Esophagus muscularis mucosa (tissue), 4 donors: ENCODE measurements at regions not wholly inside any gene's neighbourhood (a gene's known extent, or its start where the extent isn't known, plus 50 kb on each side); places are given as distances from the start of the nearest gene placed in this dataset.

Source experiments
- DNase-seq: peaks from one replicate; pipeline ENCODE4 v3.0.0-alpha.2; 2017; ENCODE audit errors: extremely low spot score
- H3K27ac ChIP-seq, 4 donors: fragments of 200-600 bp; sonication (generic); replicated peaks in 1 of 4; 1 replicate in 3 of 4; 2 replicates in 1 of 4; pipeline ENCODE4 v1.5.1; 2016 to 2019; ENCODE audit warnings: mild to moderate bottlenecking in 1 of 4
- H3K27me3 ChIP-seq, 4 donors: fragments of 200-600 bp; sonication (generic); one replicate each; pipeline versions ENCODE4 v1.5.1 to v1.6.0; 2016 to 2019
- H3K36me3 ChIP-seq, 4 donors: fragments of 200-600 bp; sonication (generic); one replicate each; pipeline ENCODE4 v1.5.1; 2016 to 2019
- H3K4me1 ChIP-seq, 4 donors: fragments of 200-600 bp; sonication (generic); one replicate each; pipeline ENCODE4 v1.5.1; 2016 to 2019
- H3K4me3 ChIP-seq, 4 donors: fragments of 200-600 bp; sonication (generic); 1 replicate in 2 of 4; 2 replicates in 2 of 4; pipeline ENCODE4 v1.5.1; 2016 to 2019; ENCODE audit warnings: mild to moderate bottlenecking in 4 of 4, moderate library complexity in 1 of 4
- H3K9me3 ChIP-seq, 4 donors: fragments of 200-600 bp; sonication (generic); 1 replicate in 3 of 4; 2 replicates in 1 of 4; pipeline ENCODE4 v1.5.1; 2016 to 2019
- EP300 ChIP-seq: sonication (generic); formaldehyde crosslinking; IDR thresholded peaks from one replicate; pipeline ENCODE4 v1.6.1; 2017; ENCODE audit warnings: antibody characterized with exemption
- POLR2A ChIP-seq: fragments of 450-650 bp; IDR thresholded peaks from one replicate; pipeline ENCODE4 v1.6.1; 2017; ENCODE audit warnings: antibody characterized with exemption, moderate library complexity, mild to moderate bottlenecking, low read depth
- POLR2AphosphoS5 ChIP-seq, 2 donors: sonication (generic); formaldehyde crosslinking; IDR thresholded peaks; one replicate each; pipeline ENCODE4 v1.6.1; 2017; ENCODE audit warnings: antibody characterized with exemption in 2 of 2
- WGBS: methylation state at CpG from one replicate; pipeline ENCODE4 v1.1.5; 2018; 5-methylcytosine and 5-hydroxymethylcytosine counted together
- intact Hi-C: fragments of 100-400 bp; cut with DNase I; formaldehyde crosslinking; loops from one replicate; pipeline ENCODE4 v1.15.1; 2023
- TF ChIP-seq, protein P1 (sequence below), 3 experiments: fragments of 200-600 bp in 2 of 3; fragments of 450-650 bp in 1 of 3; sonication (generic) in 2 of 3; IDR thresholded peaks; one replicate each; pipeline ENCODE4 v1.5.1; 2017 to 2019; ENCODE audit warnings: antibody characterized with exemption in 3 of 3, mild to moderate bottlenecking in 2 of 3, moderate library complexity in 1 of 3

DNA sequence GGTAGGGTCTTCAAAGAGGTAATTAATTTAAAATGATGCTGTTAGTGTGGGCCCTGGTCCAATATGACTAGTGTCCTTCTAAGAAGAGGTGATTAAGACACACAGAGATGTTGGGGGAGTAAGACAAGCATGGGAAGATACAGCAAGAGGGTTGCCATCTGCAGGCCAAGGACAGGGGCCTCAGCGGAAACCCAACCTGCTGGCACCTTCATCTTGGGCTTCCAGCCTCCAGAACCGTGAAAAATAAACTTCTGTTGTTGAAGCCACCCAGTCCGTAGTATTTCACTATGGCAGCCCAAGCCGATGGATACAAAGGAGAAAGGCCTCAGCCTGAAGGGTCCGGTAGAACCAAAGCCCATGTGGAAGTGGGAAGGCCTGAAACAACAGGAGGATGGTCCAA, 161.7 kb upstream of the UBE2E1 start:
- WGBS: 98% methylated on average over 5 of the region's 5 CpGs
- intact Hi-C loops: no loop called here

DNA sequence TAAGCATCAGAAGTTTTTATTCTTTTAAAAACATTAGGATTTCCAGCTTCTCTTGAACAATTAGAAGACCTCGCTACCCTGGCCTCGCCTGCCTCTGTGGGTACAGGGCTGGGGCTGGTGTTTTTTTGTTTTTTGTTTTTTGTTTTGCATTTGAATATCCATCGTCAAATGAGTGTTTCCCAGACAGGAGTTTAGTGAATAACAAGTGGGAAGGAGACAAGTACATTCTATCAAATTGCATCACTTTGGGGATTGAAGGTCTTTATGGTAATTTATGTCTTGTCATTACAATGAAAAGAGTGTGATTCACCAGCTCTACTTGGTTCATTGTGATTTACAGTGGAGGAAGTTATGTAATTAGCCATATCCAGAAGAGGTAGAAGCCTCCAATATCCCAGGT, 161.1 kb upstream of the UBE2E1 start:
- H3K36me3 ChIP-seq: no peaks in the 10 kb centered on the region
- no peaks in the 10 kb centered on the region for H3K9me3 ChIP-seq
- no peak for TF ChIP-seq POLR2AphosphoS5 (IDR thresholded peaks at IDR 0.05)
- no peak for TF ChIP-seq EP300
- TF ChIP-seq, protein P1, sequence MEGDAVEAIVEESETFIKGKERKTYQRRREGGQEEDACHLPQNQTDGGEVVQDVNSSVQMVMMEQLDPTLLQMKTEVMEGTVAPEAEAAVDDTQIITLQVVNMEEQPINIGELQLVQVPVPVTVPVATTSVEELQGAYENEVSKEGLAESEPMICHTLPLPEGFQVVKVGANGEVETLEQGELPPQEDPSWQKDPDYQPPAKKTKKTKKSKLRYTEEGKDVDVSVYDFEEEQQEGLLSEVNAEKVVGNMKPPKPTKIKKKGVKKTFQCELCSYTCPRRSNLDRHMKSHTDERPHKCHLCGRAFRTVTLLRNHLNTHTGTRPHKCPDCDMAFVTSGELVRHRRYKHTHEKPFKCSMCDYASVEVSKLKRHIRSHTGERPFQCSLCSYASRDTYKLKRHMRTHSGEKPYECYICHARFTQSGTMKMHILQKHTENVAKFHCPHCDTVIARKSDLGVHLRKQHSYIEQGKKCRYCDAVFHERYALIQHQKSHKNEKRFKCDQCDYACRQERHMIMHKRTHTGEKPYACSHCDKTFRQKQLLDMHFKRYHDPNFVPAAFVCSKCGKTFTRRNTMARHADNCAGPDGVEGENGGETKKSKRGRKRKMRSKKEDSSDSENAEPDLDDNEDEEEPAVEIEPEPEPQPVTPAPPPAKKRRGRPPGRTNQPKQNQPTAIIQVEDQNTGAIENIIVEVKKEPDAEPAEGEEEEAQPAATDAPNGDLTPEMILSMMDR (IDR thresholded peaks at IDR 0.05): no peak
- no peak for TF ChIP-seq POLR2A
- no peaks in the 10 kb centered on the region for H3K4me1 ChIP-seq
- DNase-seq: peak; percentile 34
- H3K27me3 ChIP-seq: no peaks in the 10 kb centered on the region
- 81% methylated on average over 3 of the region's 3 CpGs for WGBS
- intact Hi-C loops: no loop called here
- no peak overlapping the region for H3K27ac ChIP-seq
- H3K4me3 ChIP-seq: no peak overlapping the region

More for the DNA sequence above, 161.7 kb upstream of the UBE2E1 start:
- H3K27me3 ChIP-seq: no peaks in the 10 kb centered on the region
- H3K9me3 ChIP-seq: no peaks in the 10 kb centered on the region
- TF ChIP-seq EP300: no peak
- no peak for TF ChIP-seq POLR2A
- TF ChIP-seq POLR2AphosphoS5 (IDR thresholded peaks at IDR 0.05): no peak
- TF ChIP-seq, protein P1 (IDR thresholded peaks at IDR 0.05): no peak
- no peak overlapping the region for H3K4me3 ChIP-seq
- no peaks in the 10 kb centered on the region for H3K4me1 ChIP-seq
- peak; percentile 72 for DNase-seq
- H3K36me3 ChIP-seq: no peaks in the 10 kb centered on the region
- H3K27ac ChIP-seq: no peak overlapping the region

DNA sequence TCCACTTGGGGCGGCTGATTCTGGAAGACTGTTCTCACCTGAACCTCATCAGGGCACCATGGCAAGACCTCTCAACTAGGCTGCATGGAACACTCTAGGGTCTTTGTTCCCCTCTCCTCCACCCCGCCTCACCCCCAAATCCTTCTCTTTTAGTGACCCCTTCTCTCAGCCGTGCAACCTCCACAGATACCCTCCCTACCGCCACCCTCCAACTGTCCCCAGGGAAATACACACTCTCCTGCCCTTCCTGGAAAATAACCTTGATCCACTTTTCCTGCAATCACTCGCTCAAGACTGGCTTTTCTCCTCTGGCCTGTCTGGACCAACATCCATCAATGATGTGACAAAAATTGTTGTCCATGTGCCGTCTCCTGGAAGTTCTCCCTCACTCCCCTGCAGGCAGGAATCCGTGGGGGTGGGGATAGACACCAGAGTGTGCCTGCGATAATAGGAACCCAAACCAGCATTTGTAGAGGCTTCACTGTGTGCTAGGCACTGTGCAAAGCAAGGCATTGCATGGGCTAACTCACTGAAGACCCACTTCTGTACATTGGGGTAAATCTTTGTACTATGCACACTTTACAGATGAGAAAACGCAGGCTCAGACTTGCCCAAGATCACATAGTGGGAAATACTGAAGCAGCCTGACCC, 160.1 kb upstream of the UBE2E1 start:
- Histone ChIP-seq H3K4me1 (no peaks in the 10 kb centered on the region), H3K36me3 (no peaks in the 10 kb centered on the region), H3K27me3 (no peaks in the 10 kb centered on the region), H3K9me3 (no peaks in the 10 kb centered on the region), H3K27ac (no peak overlapping the region), H3K4me3 (no peak overlapping the region)
- intact Hi-C loops: no loop called here
- peak; percentile 77 for DNase-seq
- TF ChIP-seq, protein P1 (IDR thresholded peaks at IDR 0.05): no peak
- TF ChIP-seq EP300: no peak
- WGBS: 90% methylated on average over 9 of the region's 9 CpGs

DNA sequence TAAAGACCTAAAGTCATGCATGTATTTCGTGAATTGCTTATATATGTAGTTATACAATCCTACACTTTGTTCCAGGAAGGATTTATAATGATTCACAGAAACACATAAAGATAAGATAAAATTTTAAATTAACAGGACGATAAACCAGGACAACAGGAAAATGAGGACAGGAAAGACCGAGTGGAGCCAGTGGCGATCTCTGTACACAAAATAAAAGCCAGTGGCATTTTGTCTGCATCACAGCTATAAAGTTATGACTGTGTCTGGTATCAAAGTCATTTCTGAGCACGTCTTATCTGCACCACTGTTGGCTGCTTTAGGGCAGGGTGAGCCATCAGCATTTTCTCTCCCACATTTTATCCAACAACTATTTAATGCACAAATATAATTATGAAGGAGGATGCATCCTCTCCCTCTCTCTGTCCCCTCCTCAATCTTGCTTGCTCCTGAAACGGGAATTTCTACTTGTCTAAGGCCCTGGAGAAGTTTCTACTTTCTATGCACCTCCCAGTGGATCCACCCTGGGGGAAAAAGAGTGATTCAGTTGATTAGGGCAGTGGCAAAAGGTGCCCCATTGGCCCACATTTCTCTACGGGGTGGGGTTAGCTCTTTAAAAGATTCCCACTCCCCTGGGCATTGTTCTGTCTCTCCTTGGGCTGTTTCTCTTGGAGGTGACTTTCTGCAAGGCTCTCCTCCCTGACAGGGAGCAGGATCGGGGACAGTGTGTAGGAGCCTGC, 159.4 kb upstream of the UBE2E1 start:
- TF ChIP-seq POLR2A (no peak), EP300 (no peak), POLR2AphosphoS5 (IDR thresholded peaks at IDR 0.05) (no peak)
- TF ChIP-seq, protein P1 (IDR thresholded peaks at IDR 0.05): no peak
- 82% methylated on average over 8 of the region's 8 CpGs for WGBS

More for the DNA sequence above, 159.4 kb upstream of the UBE2E1 start:
- no peak overlapping the region for H3K4me3 ChIP-seq
- H3K27me3 ChIP-seq: no peaks in the 10 kb centered on the region
- peak; percentile 68 for DNase-seq
- no peaks in the 10 kb centered on the region for H3K36me3 ChIP-seq
- H3K4me1 ChIP-seq: no peaks in the 10 kb centered on the region
- no peak overlapping the region for H3K27ac ChIP-seq
- intact Hi-C loops: no loop called here
- no peaks in the 10 kb centered on the region for H3K9me3 ChIP-seq
